Muscle layer of colon (tissue), 2 donors: ENCODE measurements at regions not wholly inside any gene's neighbourhood (a gene's known extent, or its start where the extent isn't known, plus 50 kb on each side); places are given as distances from the start of the nearest gene placed in this dataset.

Experiments used
- H3K27ac ChIP-seq: one replicate; pipeline ENCODE4 v1.7.0; 2013; ENCODE audit warnings: low read depth, mild to moderate bottlenecking, low read length, moderate library complexity
- H3K27me3 ChIP-seq, 2 donors: one replicate each; pipeline ENCODE4 v1.7.0; 2013; ENCODE audit warnings: low read length in 2 of 2, mild to moderate bottlenecking in 2 of 2; ENCODE audit not compliant: insufficient read depth in 2 of 2, control insufficient read depth in 1 of 2
- H3K36me3 ChIP-seq: one replicate; pipeline ENCODE4 v1.7.0; 2013; ENCODE audit warnings: mild to moderate bottlenecking, low read length; ENCODE audit not compliant: insufficient read depth
- H3K4me1 ChIP-seq: one replicate; pipeline ENCODE4 v1.7.0; 2013; ENCODE audit warnings: mild to moderate bottlenecking, low read length; ENCODE audit not compliant: insufficient read depth
- H3K4me3 ChIP-seq, 2 donors: one replicate each; pipeline ENCODE4 v1.7.0; 2013; ENCODE audit warnings: low read length in 2 of 2, low read depth in 1 of 2, mild to moderate bottlenecking in 1 of 2, moderate library complexity in 1 of 2
- H3K9ac ChIP-seq: one replicate; pipeline ENCODE4 v1.7.0; 2013; ENCODE audit warnings: low read length
- H3K9me3 ChIP-seq: one replicate; pipeline ENCODE4 v1.7.0; 2013; ENCODE audit warnings: mild to moderate bottlenecking, low read length
- donor health status: abdominal sarcoma.
- donor health status: Adenocarcinoma of cecum.

DNA sequence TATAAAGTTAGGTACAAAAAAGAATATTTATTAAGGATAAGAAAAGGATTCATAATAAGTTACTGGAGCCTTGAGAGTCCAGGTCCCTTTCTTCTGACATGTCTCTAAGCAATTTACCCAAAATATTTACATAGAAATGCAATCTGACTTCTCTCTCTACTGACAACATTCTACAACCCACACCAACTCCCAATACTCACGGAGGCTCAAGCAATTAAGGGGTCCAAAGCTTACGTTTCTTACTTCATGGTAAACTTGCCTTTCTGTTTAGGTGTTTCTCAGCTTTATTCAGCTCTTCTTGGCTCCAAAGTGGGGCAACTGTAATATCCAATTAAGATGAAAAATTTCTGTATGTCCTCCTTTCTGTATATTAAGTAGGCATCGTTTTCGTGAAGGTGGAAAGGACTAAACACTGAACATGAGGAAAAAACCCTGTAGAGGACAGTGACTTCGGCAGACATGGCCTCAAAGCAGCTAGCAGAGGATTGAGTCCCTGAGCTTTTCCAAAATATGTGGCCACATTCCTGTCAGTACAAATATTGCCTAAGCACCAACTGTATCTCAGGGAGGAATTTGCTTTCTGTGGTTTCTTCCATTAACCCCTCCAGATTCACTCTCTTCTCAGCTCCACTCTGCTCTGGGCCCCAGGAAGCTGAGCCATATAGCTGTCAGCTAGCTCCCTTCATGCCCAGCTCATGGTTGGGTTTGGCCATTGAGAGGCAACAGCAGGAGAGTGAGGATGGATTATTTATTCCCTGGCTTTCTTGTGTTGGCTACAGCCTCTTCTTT, 67.9 kb upstream of the GLS start:
- Histone ChIP-seq H3K4me1 (no peaks in the 10 kb centered on the region), H3K36me3 (no peaks in the 10 kb centered on the region), H3K9me3 (no peaks in the 10 kb centered on the region), H3K27ac (no peak overlapping the region), H3K27me3 (no peaks in the 10 kb centered on the region), H3K4me3 (no peak overlapping the region), H3K9ac (no peak overlapping the region)

DNA sequence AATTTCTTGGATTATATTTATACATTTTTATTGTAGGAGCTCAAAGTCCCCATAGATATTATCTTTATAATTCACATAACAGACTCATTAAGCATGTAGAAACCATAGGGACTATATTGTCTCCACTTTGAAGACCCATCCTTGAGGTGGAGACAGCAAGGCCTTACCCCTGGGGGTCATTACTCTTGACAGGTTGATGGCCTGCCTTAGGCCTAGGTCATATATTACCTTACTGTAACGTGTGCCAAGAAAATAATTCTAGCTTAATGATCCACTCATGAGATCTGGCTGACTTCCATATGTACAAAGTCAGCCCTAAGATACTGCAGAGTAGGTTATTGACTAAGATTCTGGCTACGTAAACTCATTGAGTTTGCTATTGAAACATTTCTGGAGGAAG, 65.4 kb upstream of the GLS start:
- Histone ChIP-seq H3K27me3 (no peaks in the 10 kb centered on the region), H3K27ac (no peak overlapping the region), H3K4me1 (peaks cover 13% of the 10 kb centered on the region), H3K9me3 (no peaks in the 10 kb centered on the region), H3K9ac (no peak overlapping the region), H3K36me3 (no peaks in the 10 kb centered on the region), H3K4me3 (no peak overlapping the region)

DNA sequence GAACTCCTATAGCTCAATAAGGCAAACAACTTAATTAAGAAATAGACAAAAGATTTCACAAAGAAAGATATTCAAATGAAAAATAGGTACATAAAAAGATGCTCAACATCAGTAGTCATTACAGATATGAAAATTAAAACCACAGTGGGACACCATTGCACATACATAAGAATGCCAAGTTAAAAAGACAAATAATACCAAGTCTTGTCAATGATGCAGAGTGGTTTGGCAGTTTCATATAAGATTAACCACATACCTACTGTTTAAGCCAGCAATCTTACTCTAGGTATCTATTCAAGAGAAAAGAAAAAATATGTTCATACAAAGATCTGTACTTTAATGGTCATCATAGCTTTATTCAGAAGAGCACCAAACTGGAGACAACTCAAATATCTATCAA, 63.5 kb upstream of the GLS start:
- no peaks in the 10 kb centered on the region for H3K9me3 ChIP-seq
- H3K9ac ChIP-seq: no peak overlapping the region
- peaks cover 14% of the 10 kb centered on the region for H3K4me1 ChIP-seq
- H3K27ac ChIP-seq: no peak overlapping the region
- H3K36me3 ChIP-seq: no peaks in the 10 kb centered on the region
- H3K27me3 ChIP-seq: no peaks in the 10 kb centered on the region
- H3K4me3 ChIP-seq: no peak overlapping the region

DNA sequence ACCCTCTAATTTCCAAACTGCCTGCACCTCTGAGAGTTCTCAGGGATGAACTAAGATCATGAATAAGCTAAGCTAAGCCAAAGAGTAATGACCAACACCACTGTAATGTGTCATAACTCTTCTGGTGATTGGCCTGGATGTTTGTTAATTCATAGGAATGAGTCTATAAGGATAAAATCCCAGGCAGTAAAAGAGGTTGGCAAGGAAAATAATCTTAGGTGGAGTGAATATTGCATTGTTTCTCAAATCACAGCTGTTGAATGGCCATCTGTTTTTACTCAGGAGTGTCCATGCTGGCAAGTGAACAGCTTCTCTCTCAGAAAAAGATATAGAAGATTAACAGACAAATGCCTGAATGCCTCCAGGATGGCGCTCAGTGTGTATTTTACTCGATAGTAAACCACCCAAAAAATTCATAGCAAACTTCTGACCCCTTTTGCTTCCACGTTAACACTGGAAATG, 60.8 kb upstream of the GLS start:
- Histone ChIP-seq H3K36me3 (no peaks in the 10 kb centered on the region), H3K4me3 (no peak overlapping the region), H3K9ac (no peak overlapping the region), H3K9me3 (no peaks in the 10 kb centered on the region), H3K27me3 (no peaks in the 10 kb centered on the region), H3K27ac (no peak overlapping the region), H3K4me1 (peaks cover 14% of the 10 kb centered on the region)

DNA sequence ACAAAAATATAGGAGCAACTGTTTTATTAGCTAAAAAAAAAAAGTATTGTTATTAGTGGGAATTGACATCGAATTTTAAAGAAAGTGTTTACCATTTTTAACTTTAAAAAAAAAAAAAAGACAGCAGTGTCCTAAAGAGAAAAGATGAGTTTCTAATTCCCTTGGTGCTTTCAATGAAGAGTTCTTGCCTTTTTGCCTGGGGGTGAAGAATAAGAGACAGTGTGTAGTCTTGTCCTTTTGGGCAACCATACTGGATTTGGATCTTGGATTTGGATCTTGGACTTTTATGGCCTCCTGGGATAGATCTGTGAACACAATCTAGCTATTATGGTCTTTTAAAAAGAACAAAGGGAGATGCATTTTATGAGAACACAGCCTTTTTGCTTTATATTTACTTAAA, 60.2 kb upstream of the GLS start:
- Histone ChIP-seq H3K9me3 (no peaks in the 10 kb centered on the region), H3K4me1 (peaks cover 14% of the 10 kb centered on the region), H3K27ac (no peak overlapping the region), H3K36me3 (no peaks in the 10 kb centered on the region), H3K4me3 (no peak overlapping the region), H3K27me3 (no peaks in the 10 kb centered on the region), H3K9ac (no peak overlapping the region)

GRCh38 chr2:190822043-190822442, 58.6 kb upstream of the GLS start:
- no peak overlapping the region for H3K27ac ChIP-seq
- no peak overlapping the region for H3K9ac ChIP-seq
- no peaks in the 10 kb centered on the region for H3K27me3 ChIP-seq
- no peak overlapping the region for H3K4me3 ChIP-seq
- H3K9me3 ChIP-seq: no peaks in the 10 kb centered on the region
- H3K36me3 ChIP-seq: no peaks in the 10 kb centered on the region
- peaks cover 14% of the 10 kb centered on the region for H3K4me1 ChIP-seq

DNA sequence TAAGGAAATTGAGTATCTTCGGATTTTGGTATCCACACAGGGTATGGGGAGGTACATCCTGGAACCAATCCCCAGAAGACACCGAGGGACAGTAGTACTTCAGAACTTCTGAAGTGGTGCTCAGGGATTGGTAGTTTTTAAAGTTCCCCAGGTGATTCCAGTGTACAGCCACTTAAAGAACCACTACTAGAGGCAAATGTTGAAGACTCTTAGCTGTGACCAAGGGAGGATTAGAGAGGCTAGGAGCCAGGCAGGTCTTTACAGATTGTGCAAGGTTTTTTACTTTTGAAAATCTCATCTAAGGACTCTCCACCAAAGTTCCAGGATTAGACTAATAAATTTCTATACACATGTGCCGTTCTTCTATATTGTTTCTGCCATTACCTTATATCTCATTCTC, 52.9 kb upstream of the GLS start:
- Histone ChIP-seq H3K4me3 (no peak overlapping the region), H3K27ac (no peak overlapping the region), H3K27me3 (no peaks in the 10 kb centered on the region), H3K36me3 (no peaks in the 10 kb centered on the region), H3K4me1 (no peaks in the 10 kb centered on the region), H3K9ac (no peak overlapping the region), H3K9me3 (no peaks in the 10 kb centered on the region)

GRCh38 chr2:190829642-190830041, 51.0 kb upstream of the GLS start:
- Histone ChIP-seq H3K9ac (no peak overlapping the region), H3K4me1 (no peaks in the 10 kb centered on the region), H3K27me3 (no peaks in the 10 kb centered on the region), H3K4me3 (no peak overlapping the region), H3K9me3 (no peaks in the 10 kb centered on the region), H3K36me3 (no peaks in the 10 kb centered on the region), H3K27ac (no peak overlapping the region)
